ENCODE measurements at regions not wholly inside any gene's neighbourhood (a gene's known extent, or its start where the extent isn't known, plus 50 kb on each side); places are given as distances from the start of the nearest gene placed in this dataset.

DNA sequence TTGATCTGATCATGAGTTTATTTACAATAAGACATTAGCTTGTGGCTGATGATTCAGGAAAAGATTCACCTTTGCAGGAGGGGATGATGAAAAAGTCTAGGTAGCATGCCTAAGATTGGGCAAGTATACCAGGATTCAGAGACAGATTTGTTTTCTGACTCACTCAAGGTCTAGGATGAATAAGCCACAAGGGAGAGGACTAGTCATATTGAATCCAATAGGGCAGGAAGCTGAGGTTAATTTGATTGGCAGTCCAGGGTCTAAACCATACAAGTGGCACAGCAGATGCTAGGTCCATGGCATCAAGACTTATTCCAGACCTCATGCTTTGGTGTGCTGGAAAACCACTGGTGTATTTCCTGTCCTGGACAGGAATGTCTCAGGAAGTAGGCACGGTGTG is 1133.4 kb downstream of the XPNPEP1 start:
- no peaks in the 10 kb centered on the region for H3K27me3 Mint-ChIP-seq
- ChIA-PET CTCF (no interaction called here), POLR2A (no interaction called here)
- DNase-seq = no peak
- no peak overlapping the region for H3K4me3 Mint-ChIP-seq
- H3K4me1 Mint-ChIP-seq = no peaks in the 10 kb centered on the region
- H3K27ac Mint-ChIP-seq = no peak overlapping the region
- no peaks in the 10 kb centered on the region for H3K36me3 Mint-ChIP-seq (ENCODE audit: low read depth)
- peaks cover 10% of the 10 kb centered on the region for H3K9me3 Mint-ChIP-seq

DNA sequence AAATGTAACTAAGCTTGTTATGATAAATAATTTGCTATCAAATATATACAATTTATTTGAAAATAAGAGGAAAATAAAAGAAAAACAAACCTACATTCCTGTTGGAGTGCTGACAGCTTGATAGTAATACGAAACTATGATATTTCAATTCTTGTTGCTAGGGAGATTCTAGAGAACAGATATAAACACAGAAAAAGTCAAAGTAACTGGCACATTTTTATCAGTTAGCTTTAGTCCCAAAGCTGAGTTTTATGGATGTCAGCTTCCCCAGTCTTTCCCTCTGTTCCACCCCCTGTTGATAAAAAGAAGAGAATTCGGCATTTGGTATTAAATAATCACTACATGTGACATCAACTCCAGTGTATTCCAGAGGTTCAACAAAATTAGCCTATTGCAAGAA is 1134.0 kb downstream of the XPNPEP1 start:
- Mint-ChIP-seq H3K4me3 (no peak overlapping the region), H3K27me3 (no peaks in the 10 kb centered on the region), H3K27ac (no peak overlapping the region), H3K9me3 (peaks cover 10% of the 10 kb centered on the region), H3K36me3 (ENCODE audit: low read depth) (no peaks in the 10 kb centered on the region), H3K4me1 (no peaks in the 10 kb centered on the region)
- POLR2A ChIA-PET = no interaction called here
- no peak for DNase-seq
- CTCF ChIA-PET = no interaction called here

DNA sequence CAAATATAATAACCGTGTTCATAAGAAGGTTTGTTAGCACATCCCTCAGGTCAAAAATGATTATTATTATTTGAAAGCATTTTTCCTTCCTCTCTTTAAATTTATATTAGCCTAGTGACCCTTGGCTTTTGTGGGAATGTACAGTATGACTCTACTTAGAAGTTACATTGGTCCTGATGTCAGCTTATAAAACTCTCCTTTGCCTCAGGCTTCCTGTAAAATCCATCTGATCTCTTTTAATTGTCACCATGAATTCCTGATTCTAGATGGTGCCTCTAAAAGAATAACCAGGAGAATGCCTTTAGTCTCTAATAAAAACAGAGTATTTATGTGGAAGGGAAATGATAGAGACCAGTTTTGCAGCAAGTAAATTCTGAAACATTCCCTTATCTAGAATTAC is 1134.4 kb downstream of the XPNPEP1 start:
- H3K27ac Mint-ChIP-seq = no peak overlapping the region
- no peak for DNase-seq
- H3K27me3 Mint-ChIP-seq = no peaks in the 10 kb centered on the region
- H3K4me3 Mint-ChIP-seq = no peak overlapping the region
- peaks cover 10% of the 10 kb centered on the region for H3K9me3 Mint-ChIP-seq
- no peaks in the 10 kb centered on the region for H3K4me1 Mint-ChIP-seq
- ChIA-PET CTCF (no interaction called here), POLR2A (no interaction called here)
- no peaks in the 10 kb centered on the region for H3K36me3 Mint-ChIP-seq (ENCODE audit: low read depth)

DNA sequence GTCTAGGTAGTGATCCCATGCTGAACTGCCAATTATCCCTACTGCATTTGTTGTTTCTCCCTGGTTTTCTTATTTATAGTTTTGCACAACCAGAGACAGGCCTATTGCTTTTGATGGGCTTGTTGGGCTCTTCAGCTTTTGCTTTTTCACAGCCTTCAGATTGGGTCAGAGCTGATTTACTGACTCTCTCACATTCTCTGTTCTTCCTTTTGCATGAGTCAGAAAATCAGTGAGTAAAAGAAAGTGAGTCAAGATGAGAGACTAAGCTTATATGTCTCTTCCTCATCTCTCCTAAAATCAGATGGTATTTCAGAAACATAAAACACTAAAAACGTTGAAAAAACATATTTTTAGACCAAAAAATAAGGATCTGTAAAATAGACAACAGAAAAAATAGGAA is 1135.4 kb downstream of the XPNPEP1 start:
- H3K4me1 Mint-ChIP-seq = no peaks in the 10 kb centered on the region
- H3K36me3 Mint-ChIP-seq (ENCODE audit: low read depth) = no peaks in the 10 kb centered on the region
- no peak overlapping the region for H3K4me3 Mint-ChIP-seq
- no peak for DNase-seq
- H3K9me3 Mint-ChIP-seq = peaks cover 10% of the 10 kb centered on the region
- H3K27ac Mint-ChIP-seq = no peak overlapping the region
- ChIA-PET CTCF (no interaction called here), POLR2A (no interaction called here)
- no peaks in the 10 kb centered on the region for H3K27me3 Mint-ChIP-seq

DNA sequence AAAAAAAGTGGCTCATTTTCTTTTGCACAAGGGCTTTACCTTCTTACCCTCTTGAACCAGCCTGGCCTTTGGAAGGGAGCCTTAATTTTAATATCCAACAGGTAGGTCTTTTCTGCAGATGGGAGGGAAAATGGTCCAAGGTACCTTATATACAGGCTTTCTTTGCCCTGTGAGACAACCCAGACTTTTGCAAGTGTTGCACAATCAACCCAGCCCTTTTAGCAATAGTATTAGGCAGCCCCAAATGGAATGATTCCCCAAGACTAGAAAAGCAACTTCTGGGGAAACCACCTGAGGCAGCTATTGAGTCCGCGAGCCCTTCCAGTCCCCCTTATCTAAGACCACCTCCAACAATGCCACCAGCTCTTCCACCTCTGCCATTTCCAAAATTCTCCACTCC is 1138.3 kb downstream of the XPNPEP1 start:
- Mint-ChIP-seq H3K4me1 (no peaks in the 10 kb centered on the region), H3K27ac (no peak overlapping the region), H3K27me3 (no peaks in the 10 kb centered on the region), H3K36me3 (ENCODE audit: low read depth) (no peaks in the 10 kb centered on the region), H3K9me3 (peaks cover 10% of the 10 kb centered on the region), H3K4me3 (no peak overlapping the region)
- POLR2A ChIA-PET = no interaction called here
- DNase-seq = no peak
- CTCF ChIA-PET = no interaction called here

DNA sequence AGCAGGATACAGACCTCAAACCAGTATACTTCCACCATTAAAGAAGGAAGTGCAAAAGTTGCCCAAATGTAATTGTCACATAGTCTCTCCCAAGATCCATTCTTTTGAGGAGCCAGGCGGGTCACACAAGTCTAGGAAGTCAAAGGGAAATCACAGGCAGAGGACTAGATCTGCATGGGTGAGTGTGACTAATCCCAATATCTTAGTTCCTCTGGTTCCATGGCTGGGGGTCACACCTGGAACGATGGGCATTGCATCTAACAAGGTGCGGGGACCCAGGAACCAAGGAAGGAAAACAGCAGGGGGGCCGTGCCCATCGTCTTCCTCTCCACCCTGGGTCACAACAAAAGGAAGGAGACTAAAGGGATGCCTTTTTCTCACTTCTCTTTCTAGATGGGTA is 1138.8 kb downstream of the XPNPEP1 start:
- POLR2A ChIA-PET = no interaction called here

DNA sequence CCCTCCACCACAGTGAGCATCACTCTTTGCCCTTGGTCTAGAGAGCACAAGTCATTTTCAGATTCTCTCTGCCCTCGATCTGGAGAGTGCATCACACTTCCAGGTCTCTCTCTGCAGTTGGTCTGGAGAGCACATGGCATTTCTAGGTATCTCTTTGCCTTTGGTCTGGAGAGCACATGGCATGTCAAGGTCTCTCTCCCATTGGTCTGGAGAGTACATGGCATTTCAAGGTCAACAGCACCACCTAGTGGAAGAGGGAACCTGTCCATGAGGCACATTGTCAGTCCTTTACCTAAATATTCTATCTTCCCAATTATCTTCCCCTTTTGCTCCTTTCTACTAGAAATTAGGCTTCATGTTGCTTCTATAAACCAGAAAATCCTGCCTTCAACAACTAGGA is 1139.4 kb downstream of the XPNPEP1 start:
- no peak overlapping the region for H3K4me3 Mint-ChIP-seq
- no peak overlapping the region for H3K27ac Mint-ChIP-seq
- POLR2A ChIA-PET = no interaction called here
- no peaks in the 10 kb centered on the region for H3K36me3 Mint-ChIP-seq (ENCODE audit: low read depth)
- H3K4me1 Mint-ChIP-seq = no peaks in the 10 kb centered on the region
- no peak for DNase-seq
- no peaks in the 10 kb centered on the region for H3K27me3 Mint-ChIP-seq
- H3K9me3 Mint-ChIP-seq = peaks cover 10% of the 10 kb centered on the region
- CTCF ChIA-PET = no interaction called here

More for the DNA sequence above, 1138.8 kb downstream of the XPNPEP1 start:
- H3K4me3 Mint-ChIP-seq = no peak overlapping the region
- no peak overlapping the region for H3K27ac Mint-ChIP-seq
- H3K9me3 Mint-ChIP-seq = peaks cover 10% of the 10 kb centered on the region
- no peak for DNase-seq
- H3K36me3 Mint-ChIP-seq (ENCODE audit: low read depth) = no peaks in the 10 kb centered on the region
- H3K4me1 Mint-ChIP-seq = no peaks in the 10 kb centered on the region
- CTCF ChIA-PET = no interaction called here
- H3K27me3 Mint-ChIP-seq = no peaks in the 10 kb centered on the region

DNA sequence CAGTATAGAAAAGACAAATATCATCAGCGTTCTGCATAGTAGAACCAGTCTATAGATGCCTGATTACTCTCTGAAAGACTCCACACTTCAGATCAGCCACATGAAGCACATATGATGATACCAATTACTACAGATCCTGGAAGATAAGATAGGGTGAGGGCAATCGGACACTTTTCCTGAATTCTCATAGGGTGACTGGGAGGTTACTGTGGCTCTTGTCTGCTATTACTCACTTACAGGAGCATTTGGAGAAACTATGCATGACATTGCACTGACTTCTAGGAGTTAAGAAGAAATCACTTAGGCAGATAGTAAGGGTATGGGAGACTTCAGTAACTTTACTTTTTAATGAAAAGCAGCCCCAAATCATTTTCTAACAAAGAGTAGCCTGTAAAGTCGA is 1140.9 kb downstream of the XPNPEP1 start:
- peaks cover 10% of the 10 kb centered on the region for H3K9me3 Mint-ChIP-seq
- H3K27ac Mint-ChIP-seq = no peak overlapping the region
- no peaks in the 10 kb centered on the region for H3K36me3 Mint-ChIP-seq (ENCODE audit: low read depth)
- ChIA-PET CTCF (no interaction called here), POLR2A (no interaction called here)
- no peak for DNase-seq
- H3K4me1 Mint-ChIP-seq = no peaks in the 10 kb centered on the region
- H3K27me3 Mint-ChIP-seq = no peaks in the 10 kb centered on the region
- H3K4me3 Mint-ChIP-seq = no peak overlapping the region

DNA sequence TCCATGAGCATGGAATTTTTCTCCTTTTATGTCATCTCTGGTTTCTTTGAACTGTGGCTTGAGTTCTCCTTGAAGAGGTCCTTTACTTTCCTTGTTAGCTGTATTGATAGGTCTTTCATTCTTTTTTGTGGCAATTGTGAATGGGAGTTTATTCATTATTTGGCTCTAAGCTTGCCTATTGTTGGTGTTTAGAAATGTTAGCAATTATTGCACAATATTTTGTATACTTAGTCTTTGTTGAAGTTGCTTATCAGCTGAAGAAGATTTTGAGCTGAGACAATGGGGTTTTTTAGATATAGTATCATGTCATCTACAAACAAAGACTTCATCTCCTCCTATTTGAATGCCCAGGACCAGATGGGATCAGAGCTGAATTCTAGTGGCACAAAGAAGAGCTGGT is 1143.8 kb downstream of the XPNPEP1 start:
- DNase-seq = no peak
- no peak overlapping the region for H3K4me3 Mint-ChIP-seq
- CTCF ChIA-PET = no interaction called here
- POLR2A ChIA-PET = no interaction called here
- H3K4me1 Mint-ChIP-seq = no peaks in the 10 kb centered on the region
- peaks cover 4% of the 10 kb centered on the region for H3K9me3 Mint-ChIP-seq
- H3K36me3 Mint-ChIP-seq (ENCODE audit: low read depth) = no peaks in the 10 kb centered on the region
- H3K27ac Mint-ChIP-seq = no peak overlapping the region
- H3K27me3 Mint-ChIP-seq = no peaks in the 10 kb centered on the region

DNA sequence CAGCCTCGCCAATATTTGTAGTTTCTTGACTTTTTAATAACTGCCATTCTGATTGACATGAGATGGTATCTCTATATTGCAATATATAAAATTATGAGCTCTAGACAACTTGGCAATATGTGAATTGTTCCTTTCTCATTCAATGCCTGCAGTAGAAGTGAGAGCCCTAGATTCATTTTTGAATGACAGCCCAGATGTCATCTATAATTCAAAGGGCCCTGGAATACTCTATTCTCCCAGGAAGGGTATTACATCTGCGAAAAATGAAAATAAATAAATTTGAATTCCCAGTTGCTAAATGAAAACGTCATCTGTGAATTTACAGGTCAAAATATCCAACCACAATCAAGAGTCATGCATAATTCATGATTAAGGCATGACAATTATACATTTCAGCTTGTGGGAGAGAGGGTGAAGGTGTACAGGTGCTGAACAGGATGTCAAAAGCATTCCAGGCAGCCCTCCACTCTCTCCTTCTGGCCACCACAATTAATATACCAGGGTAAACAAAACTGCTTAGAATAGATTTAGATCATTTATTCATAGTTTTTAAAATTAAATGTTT is 1147.3 kb downstream of the XPNPEP1 start:
- ChIA-PET CTCF (no interaction called here), POLR2A (no interaction called here)
- Mint-ChIP-seq H3K27me3 (no peaks in the 10 kb centered on the region), H3K9me3 (peaks cover 4% of the 10 kb centered on the region), H3K4me3 (no peak overlapping the region), H3K36me3 (ENCODE audit: low read depth) (no peaks in the 10 kb centered on the region), H3K27ac (no peak overlapping the region), H3K4me1 (no peaks in the 10 kb centered on the region)
- no peak for DNase-seq

DNA sequence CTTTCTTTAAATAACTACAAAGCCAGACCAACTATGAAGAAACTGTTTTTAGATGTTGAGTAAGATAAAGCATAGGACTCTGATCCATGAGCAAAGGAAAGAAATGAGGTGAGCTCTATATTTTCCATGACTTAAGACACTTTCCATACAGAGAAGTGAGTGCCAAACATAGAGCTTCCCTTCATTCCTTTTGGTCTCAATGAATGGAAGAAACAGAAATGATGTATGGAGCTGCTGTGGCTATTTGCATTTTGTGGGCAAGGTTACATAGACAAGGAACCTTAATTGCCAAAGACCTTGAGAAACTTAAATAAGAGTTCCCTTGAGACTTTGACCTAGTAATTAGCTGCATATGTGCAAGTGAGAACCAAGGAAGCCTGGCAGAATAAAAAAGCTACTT is 1152.2 kb downstream of the XPNPEP1 start:
- POLR2A ChIA-PET = no interaction called here
- CTCF ChIA-PET = interaction anchor here (0.6 kb wide), 1 partner anchor 36 kb away, joined by 3 read pairs; no protein-coding TSS in a partner anchor
- H3K27me3 Mint-ChIP-seq = no peaks in the 10 kb centered on the region

DNA sequence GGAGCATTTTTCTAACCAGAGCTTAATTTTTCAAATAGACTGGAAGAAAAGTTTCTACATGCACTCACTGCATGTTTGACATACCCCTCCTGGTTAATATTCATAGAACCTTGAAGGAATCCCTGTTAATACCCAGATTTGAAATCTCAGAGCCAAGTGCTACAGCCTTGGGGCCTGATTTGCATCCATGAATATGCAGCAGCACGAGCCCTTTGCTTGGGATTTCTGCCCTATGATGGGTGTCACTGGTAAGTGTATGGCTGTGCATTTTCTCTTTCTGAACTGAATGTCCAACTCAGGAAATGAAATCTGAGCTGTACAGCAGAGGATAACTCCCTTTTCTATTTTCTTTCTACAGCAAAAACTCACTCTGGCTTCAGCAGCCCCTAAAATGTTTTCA is 1157.5 kb downstream of the XPNPEP1 start:
- H3K4me1 Mint-ChIP-seq = no peaks in the 10 kb centered on the region
- H3K9me3 Mint-ChIP-seq = no peaks in the 10 kb centered on the region
- no peak for DNase-seq
- H3K36me3 Mint-ChIP-seq (ENCODE audit: low read depth) = no peaks in the 10 kb centered on the region
- POLR2A ChIA-PET = no interaction called here
- CTCF ChIA-PET = no interaction called here
- no peak overlapping the region for H3K27ac Mint-ChIP-seq
- H3K4me3 Mint-ChIP-seq = no peak overlapping the region
- H3K27me3 Mint-ChIP-seq = no peaks in the 10 kb centered on the region

More for the DNA sequence above, 1152.2 kb downstream of the XPNPEP1 start:
- DNase-seq = no peak
- no peaks in the 10 kb centered on the region for H3K9me3 Mint-ChIP-seq
- H3K27ac Mint-ChIP-seq = no peak overlapping the region
- no peaks in the 10 kb centered on the region for H3K36me3 Mint-ChIP-seq (ENCODE audit: low read depth)
- no peak overlapping the region for H3K4me3 Mint-ChIP-seq
- no peaks in the 10 kb centered on the region for H3K4me1 Mint-ChIP-seq

DNA sequence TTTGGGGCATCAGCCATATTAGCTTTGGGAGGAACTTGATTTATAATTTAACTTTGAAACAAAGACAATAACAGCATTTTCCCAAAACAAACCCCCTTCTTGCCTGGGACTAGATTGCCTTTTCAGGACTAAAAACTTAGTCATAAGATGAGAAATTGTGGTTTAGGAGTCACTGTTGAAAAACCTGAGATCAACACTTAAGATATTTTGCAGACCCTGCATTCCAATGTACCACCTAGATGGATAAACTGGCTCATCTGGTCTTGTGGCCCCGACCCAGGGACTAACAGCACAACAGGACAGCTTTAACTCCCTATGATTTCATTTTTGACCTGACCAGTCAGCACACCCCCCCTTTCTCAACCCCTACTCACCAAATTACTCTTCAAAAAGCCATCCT is 1165.4 kb downstream of the XPNPEP1 start:
- CTCF ChIA-PET = no interaction called here
- peaks cover 3% of the 10 kb centered on the region for H3K9me3 Mint-ChIP-seq
- H3K27ac Mint-ChIP-seq = no peak overlapping the region
- POLR2A ChIA-PET = no interaction called here
- no peaks in the 10 kb centered on the region for H3K27me3 Mint-ChIP-seq
- H3K4me3 Mint-ChIP-seq = no peak overlapping the region
- H3K36me3 Mint-ChIP-seq (ENCODE audit: low read depth) = no peaks in the 10 kb centered on the region
- H3K4me1 Mint-ChIP-seq = no peaks in the 10 kb centered on the region
- no peak for DNase-seq

DNA sequence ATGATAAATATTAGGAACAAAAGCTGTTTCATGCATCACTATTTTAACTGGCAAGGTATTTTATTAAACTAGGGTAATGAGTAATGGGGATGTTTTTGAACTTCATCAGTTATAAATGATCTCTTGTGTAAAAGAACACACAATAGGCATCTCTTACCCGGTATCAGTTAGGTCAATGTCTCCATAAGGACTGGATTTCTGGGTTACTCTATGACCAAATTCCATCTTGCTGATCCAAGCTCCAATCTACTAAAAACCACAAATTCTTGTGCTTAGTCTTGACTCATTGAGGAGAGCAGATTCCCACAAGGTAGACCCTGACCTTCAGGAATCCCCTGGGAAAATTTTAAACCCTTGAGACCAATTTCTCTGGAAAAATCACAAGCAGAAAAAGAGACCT is 1167.7 kb downstream of the XPNPEP1 start:
- DNase-seq = no peak
- POLR2A ChIA-PET = no interaction called here
- H3K4me1 Mint-ChIP-seq = no peaks in the 10 kb centered on the region
- H3K27ac Mint-ChIP-seq = no peak overlapping the region
- no peaks in the 10 kb centered on the region for H3K27me3 Mint-ChIP-seq
- CTCF ChIA-PET = no interaction called here
- H3K4me3 Mint-ChIP-seq = no peak overlapping the region
- peaks cover 3% of the 10 kb centered on the region for H3K9me3 Mint-ChIP-seq
- H3K36me3 Mint-ChIP-seq (ENCODE audit: low read depth) = no peaks in the 10 kb centered on the region

DNA sequence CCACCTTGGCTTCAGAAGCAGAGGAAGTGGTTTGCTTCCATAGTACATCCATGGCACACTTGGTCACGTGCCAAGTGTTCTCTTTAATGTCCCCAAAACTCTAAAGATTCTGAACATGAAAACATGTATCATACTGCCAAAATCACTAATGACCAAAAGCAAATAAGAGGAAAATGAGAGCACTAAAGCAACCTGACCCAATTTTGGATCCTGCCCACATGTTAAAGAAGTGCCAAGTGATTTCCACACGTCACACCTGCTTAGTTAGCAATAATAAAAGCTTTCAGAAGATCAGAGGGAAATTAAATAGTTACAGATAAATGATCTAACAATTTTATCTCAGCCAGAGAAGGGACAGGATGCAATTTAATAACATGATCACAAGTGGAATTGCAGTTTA is 1170.0 kb downstream of the XPNPEP1 start:
- CTCF ChIA-PET = no interaction called here
- Mint-ChIP-seq H3K36me3 (ENCODE audit: low read depth) (no peaks in the 10 kb centered on the region), H3K27me3 (no peaks in the 10 kb centered on the region), H3K4me1 (no peaks in the 10 kb centered on the region), H3K9me3 (peaks cover 4% of the 10 kb centered on the region), H3K27ac (no peak overlapping the region), H3K4me3 (no peak overlapping the region)
- POLR2A ChIA-PET = no interaction called here
- DNase-seq = no peak
